ENCODE measurements at regions not wholly inside any gene's neighbourhood (a gene's known extent, or its start where the extent isn't known, plus 50 kb on each side); places are given as distances from the start of the nearest gene placed in this dataset.

DNA sequence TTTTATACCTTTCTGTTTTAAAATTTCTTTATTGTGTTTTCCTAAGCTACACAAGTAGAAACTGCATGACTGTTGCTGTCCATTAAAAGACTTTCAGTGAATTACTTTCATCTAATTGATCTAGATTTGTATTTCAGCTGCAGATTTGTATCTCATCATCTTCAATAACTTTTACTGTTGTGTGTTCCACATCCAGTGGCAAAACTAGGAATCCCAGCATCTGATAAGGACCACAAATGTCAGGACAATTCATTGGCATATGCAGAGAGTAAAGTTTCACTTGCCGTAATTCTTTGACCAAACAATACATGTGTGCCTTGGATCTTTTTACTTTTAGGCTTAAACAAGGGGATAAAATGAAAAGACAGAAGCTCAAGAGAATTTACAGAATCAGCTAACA lies 112.6 kb downstream of the FBXO8 start:
- TF ChIP-seq, protein P1, sequence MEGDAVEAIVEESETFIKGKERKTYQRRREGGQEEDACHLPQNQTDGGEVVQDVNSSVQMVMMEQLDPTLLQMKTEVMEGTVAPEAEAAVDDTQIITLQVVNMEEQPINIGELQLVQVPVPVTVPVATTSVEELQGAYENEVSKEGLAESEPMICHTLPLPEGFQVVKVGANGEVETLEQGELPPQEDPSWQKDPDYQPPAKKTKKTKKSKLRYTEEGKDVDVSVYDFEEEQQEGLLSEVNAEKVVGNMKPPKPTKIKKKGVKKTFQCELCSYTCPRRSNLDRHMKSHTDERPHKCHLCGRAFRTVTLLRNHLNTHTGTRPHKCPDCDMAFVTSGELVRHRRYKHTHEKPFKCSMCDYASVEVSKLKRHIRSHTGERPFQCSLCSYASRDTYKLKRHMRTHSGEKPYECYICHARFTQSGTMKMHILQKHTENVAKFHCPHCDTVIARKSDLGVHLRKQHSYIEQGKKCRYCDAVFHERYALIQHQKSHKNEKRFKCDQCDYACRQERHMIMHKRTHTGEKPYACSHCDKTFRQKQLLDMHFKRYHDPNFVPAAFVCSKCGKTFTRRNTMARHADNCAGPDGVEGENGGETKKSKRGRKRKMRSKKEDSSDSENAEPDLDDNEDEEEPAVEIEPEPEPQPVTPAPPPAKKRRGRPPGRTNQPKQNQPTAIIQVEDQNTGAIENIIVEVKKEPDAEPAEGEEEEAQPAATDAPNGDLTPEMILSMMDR (IDR thresholded peaks at IDR 0.05; ENCODE audit: low read depth, low read length, missing control alignments), result no peak

GRCh38 chr4:174170091-174170490 lies 113.4 kb downstream of the FBXO8 start:
- DNase-seq, result no peak
- TF ChIP-seq, protein P1 (IDR thresholded peaks at IDR 0.05; ENCODE audit: low read depth, low read length, missing control alignments), result no peak
- in situ Hi-C loops (cut with HindIII; ENCODE audit: low pct_ligation_motif_present, low sequenced_read_pairs), result no loop called here
- Histone ChIP-seq H3K27me3 (replicated peaks) (no peaks in the 10 kb centered on the region), H3K27ac (no peak overlapping the region), H3K4me3 (ENCODE audit: low read depth, low read length) (no peak overlapping the region), H3K36me3 (replicated peaks) (no peaks in the 10 kb centered on the region)

More for the DNA sequence above, 112.6 kb downstream of the FBXO8 start:
- in situ Hi-C loops (cut with HindIII; ENCODE audit: low pct_ligation_motif_present, low sequenced_read_pairs), result no loop called here
- Histone ChIP-seq H3K27me3 (replicated peaks) (no peaks in the 10 kb centered on the region), H3K36me3 (replicated peaks) (no peaks in the 10 kb centered on the region), H3K27ac (no peak overlapping the region), H3K4me3 (ENCODE audit: low read depth, low read length) (no peak overlapping the region)
- DNase-seq, result no peak

DNA sequence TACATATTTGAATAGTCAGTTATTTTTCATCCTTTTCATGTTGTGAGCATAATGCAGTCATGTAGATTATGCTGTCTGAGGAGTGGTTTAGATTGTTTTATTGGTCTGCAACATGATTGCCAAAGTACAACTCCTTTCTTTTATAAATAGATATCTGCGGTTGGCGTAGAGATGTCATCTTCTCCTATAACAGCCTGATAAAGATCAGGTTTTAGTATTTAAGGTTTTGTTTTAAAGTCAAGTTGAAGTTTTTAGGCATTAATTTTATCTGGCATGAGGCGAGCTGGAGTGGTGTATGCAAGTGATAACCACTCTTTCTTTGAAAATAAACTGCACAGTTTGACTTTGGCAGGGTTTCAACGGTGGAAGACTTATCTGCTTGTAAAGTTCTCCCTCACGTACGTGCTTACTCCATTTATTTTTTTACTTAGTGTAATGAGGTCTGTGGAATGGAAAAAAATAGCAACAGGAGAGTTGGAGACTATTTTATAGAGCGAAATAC lies 126.3 kb downstream of the FBXO8 start:
- Histone ChIP-seq H3K27me3 (replicated peaks) (no peaks in the 10 kb centered on the region), H3K4me3 (ENCODE audit: low read depth, low read length) (no peak overlapping the region), H3K36me3 (replicated peaks) (no peaks in the 10 kb centered on the region), H3K27ac (no peak overlapping the region)
- TF ChIP-seq, protein P1 (IDR thresholded peaks at IDR 0.05; ENCODE audit: low read depth, low read length, missing control alignments), result no peak
- no peak for DNase-seq
- in situ Hi-C loops (cut with HindIII; ENCODE audit: low pct_ligation_motif_present, low sequenced_read_pairs), result no loop called here

GRCh38 chr4:174156239-174156826 lies 127.1 kb downstream of the FBXO8 start:
- H3K27ac ChIP-seq, result no peak overlapping the region
- no peaks in the 10 kb centered on the region for H3K27me3 ChIP-seq (replicated peaks)
- TF ChIP-seq, protein P1 (IDR thresholded peaks at IDR 0.05; ENCODE audit: low read depth, low read length, missing control alignments), result peak; percentile 68
- no peak overlapping the region for H3K4me3 ChIP-seq (ENCODE audit: low read depth, low read length)
- DNase-seq, result peak; percentile 29
- H3K36me3 ChIP-seq (replicated peaks), result no peaks in the 10 kb centered on the region
- in situ Hi-C loops (cut with HindIII; ENCODE audit: low pct_ligation_motif_present, low sequenced_read_pairs), result no loop called here

DNA sequence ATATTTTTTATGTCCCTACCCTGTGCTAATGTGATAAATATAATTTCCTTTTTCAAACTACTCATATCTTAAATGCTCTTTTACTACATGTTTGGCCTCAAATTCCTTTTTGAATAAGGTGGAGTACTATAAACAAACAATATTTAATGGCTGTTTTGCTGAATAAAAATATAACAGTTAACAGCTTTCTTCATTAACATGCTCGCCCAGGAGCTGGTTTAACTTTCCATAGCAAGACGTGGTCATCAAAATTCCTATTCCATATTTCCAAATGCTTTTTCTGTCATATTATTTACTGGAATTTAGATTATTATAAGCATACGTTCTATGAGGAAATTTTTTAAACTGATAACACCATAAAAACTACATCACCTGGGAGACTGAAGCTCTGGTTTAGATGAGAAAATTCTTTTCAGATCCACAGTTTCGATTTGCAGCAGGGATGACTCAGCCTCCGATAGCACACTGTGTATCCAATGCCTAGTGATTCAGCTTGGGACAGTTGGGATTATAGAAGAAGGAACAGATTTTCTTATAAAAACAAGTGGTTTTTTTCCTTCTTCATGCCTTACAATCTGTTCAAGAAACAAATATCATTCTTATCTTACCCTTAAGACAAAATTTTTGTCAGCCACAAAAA lies 129.1 kb downstream of the FBXO8 start:
- Histone ChIP-seq H3K4me3 (ENCODE audit: low read depth, low read length) (peak overlapping the region; percentile 4), H3K27me3 (replicated peaks) (no peaks in the 10 kb centered on the region), H3K27ac (peak overlapping the region; percentile 21), H3K36me3 (replicated peaks) (no peaks in the 10 kb centered on the region)
- peak; percentile 81 for DNase-seq
- in situ Hi-C loops (cut with HindIII; ENCODE audit: low pct_ligation_motif_present, low sequenced_read_pairs), result no loop called here
- TF ChIP-seq, protein P1 (IDR thresholded peaks at IDR 0.05; ENCODE audit: low read depth, low read length, missing control alignments), result no peak

Data from brain microvascular endothelial cell (primary cell).